ENCODE measurements at regions not wholly inside any gene's neighbourhood (a gene's known extent, or its start where the extent isn't known, plus 50 kb on each side); places are given as distances from the start of the nearest gene placed in this dataset.

- Mint-ChIP-seq H3K9me3 (peaks cover 8% of the 10 kb centered on the region), H3K4me1 (no peaks in the 10 kb centered on the region), H3K27ac (ENCODE audit: unreplicated experiment) (no peak overlapping the region), H3K4me3 (no peak overlapping the region), H3K36me3 (ENCODE audit: low read depth) (no peaks in the 10 kb centered on the region), H3K27me3 (ENCODE audit: low read depth) (no peaks in the 10 kb centered on the region)
- DNase-seq (ENCODE audit: low read depth, low spot score), result no peak
- no peak for TF ChIP-seq CTCF (conservative IDR thresholded peaks at IDR 0.05)
These were observed 337.5 kb downstream of the LRRIQ3 start for GRCh38 chr1:73860421-73860950.

DNA sequence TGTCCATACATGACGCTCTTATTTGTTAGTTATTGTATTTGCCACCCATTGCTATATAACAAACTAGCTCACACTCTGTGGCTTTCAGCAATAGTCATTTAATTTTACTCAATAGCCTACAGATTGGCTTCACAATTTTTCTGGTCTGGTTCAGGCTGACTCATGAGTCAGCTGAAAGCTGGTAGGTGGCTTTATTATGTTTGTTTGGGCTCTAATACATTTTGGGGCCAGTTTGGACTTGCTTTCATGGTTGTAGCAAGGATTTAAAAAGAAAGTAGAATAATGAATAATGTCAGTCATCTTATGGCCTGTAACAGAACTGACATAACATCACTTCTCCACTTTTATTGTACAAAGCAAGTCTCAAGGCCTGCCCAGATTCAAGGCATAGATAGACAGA is 338.7 kb downstream of the LRRIQ3 start:
- H3K27me3 Mint-ChIP-seq (ENCODE audit: low read depth), result no peaks in the 10 kb centered on the region
- H3K4me1 Mint-ChIP-seq, result no peaks in the 10 kb centered on the region
- DNase-seq (ENCODE audit: low read depth, low spot score), result no peak
- no peak overlapping the region for H3K4me3 Mint-ChIP-seq
- no peaks in the 10 kb centered on the region for H3K36me3 Mint-ChIP-seq (ENCODE audit: low read depth)
- H3K9me3 Mint-ChIP-seq, result peaks cover 5% of the 10 kb centered on the region
- H3K27ac Mint-ChIP-seq (ENCODE audit: unreplicated experiment), result no peak overlapping the region
- no peak for TF ChIP-seq CTCF (conservative IDR thresholded peaks at IDR 0.05)

DNA sequence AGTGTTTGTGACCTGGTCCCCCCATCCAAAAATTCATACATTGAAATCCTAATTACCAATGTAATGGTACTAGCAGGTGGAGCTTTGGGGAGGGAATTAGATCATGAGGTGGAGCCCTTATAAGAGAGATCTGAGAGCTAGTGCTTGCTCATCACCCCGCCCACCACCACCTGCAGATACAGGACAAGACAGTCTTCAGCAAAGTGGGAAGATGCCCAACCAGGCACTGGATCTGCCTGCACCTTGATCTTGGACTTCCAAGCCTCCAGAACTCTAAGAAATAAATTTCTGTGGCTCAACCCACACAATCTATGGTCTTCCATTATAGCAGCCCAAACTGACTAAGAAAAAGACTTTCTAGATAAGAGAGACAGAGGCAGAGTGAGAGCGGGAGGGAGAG is 343.4 kb downstream of the LRRIQ3 start:
- TF ChIP-seq CTCF (conservative IDR thresholded peaks at IDR 0.05), result no peak
- no peaks in the 10 kb centered on the region for H3K27me3 Mint-ChIP-seq (ENCODE audit: low read depth)
- no peak overlapping the region for H3K27ac Mint-ChIP-seq (ENCODE audit: unreplicated experiment)
- peaks cover 4% of the 10 kb centered on the region for H3K9me3 Mint-ChIP-seq
- no peak overlapping the region for H3K4me3 Mint-ChIP-seq
- no peaks in the 10 kb centered on the region for H3K4me1 Mint-ChIP-seq
- no peaks in the 10 kb centered on the region for H3K36me3 Mint-ChIP-seq (ENCODE audit: low read depth)
- DNase-seq (ENCODE audit: low read depth, low spot score), result no peak

GRCh38 chr1:73842436-73842835 is 355.5 kb downstream of the LRRIQ3 start:
- Mint-ChIP-seq H3K4me1 (no peaks in the 10 kb centered on the region), H3K27me3 (ENCODE audit: low read depth) (no peaks in the 10 kb centered on the region), H3K36me3 (ENCODE audit: low read depth) (no peaks in the 10 kb centered on the region), H3K4me3 (no peak overlapping the region), H3K9me3 (peaks cover 6% of the 10 kb centered on the region), H3K27ac (ENCODE audit: unreplicated experiment) (no peak overlapping the region)
- TF ChIP-seq CTCF (conservative IDR thresholded peaks at IDR 0.05), result no peak
- DNase-seq (ENCODE audit: low read depth, low spot score), result no peak

DNA sequence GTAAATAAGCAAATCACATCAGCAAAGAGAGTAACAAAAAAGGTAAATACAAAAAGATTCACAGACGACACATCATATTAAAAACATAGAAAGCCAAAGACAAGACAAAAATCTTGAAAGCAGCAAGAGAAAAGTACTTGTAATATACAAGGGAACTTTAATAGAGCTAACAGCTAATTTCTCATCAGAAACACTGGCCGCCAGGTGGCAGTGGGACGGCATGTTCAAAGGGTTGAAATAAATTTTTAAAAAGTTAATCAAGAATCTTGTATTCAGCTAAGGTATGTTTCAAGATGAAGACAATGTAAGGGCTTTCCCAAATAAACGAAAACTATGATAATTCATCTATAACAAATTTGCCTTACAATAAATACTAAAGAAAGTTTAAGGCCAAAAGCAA is 358.1 kb downstream of the LRRIQ3 start:
- H3K27me3 Mint-ChIP-seq (ENCODE audit: low read depth), result no peaks in the 10 kb centered on the region
- no peaks in the 10 kb centered on the region for H3K36me3 Mint-ChIP-seq (ENCODE audit: low read depth)
- H3K9me3 Mint-ChIP-seq, result peaks cover 6% of the 10 kb centered on the region
- H3K4me3 Mint-ChIP-seq, result no peak overlapping the region
- peak; percentile 74 for TF ChIP-seq CTCF (conservative IDR thresholded peaks at IDR 0.05)
- no peak overlapping the region for H3K27ac Mint-ChIP-seq (ENCODE audit: unreplicated experiment)
- no peaks in the 10 kb centered on the region for H3K4me1 Mint-ChIP-seq
- DNase-seq (ENCODE audit: low read depth, low spot score), result no peak

All from neural crest cell (in vitro differentiated cells).